WTC11 (cell line): ENCODE measurements at regions not wholly inside any gene's neighbourhood (a gene's known extent, or its start where the extent isn't known, plus 50 kb on each side); places are given as distances from the start of the nearest gene placed in this dataset.

ENCODE experiments used
- ATAC-seq: fragments of 200-7000 bp; cut with Tn5 transposase; 2 replicates; pipeline ENCODE4 v1.10.0; 2021; ENCODE audit warnings: mild to moderate bottlenecking, moderate library complexity
- CTCF ChIA-PET: fragments of 300-600 bp; sonication (Branson Sonifier 250); formaldehyde crosslinking; loops from one replicate; lab custom pipeline; 2021; ENCODE audit warnings: antibody characterized with exemption; lab: Charles Lee
- POLR2A ChIA-PET: fragments of 350-600 bp; sonication (Branson Sonifier 250); formaldehyde crosslinking; loops from one replicate; lab custom pipeline; 2021; ENCODE audit warnings: antibody characterized with exemption; lab: Charles Lee
- DNase-seq: peaks from one replicate; pipeline ENCODE4 v3.0.0; 2021; ENCODE audit warnings: low spot score
- H3K27ac Mint-ChIP-seq: 2 replicates; pipeline ENCODE4 v1.8.0; 2021; ENCODE audit warnings: mixed read lengths
- H3K27me3 Mint-ChIP-seq: 2 replicates; pipeline ENCODE4 v1.8.0; 2021; ENCODE audit warnings: low read depth, mild to moderate bottlenecking, moderate library complexity, mixed read lengths
- H3K36me3 Mint-ChIP-seq: 2 replicates; pipeline ENCODE4 v1.8.0; 2021; ENCODE audit warnings: mixed read lengths
- H3K4me1 Mint-ChIP-seq: 2 replicates; pipeline ENCODE4 v1.8.0; 2022; ENCODE audit warnings: mixed read lengths
- H3K4me3 Mint-ChIP-seq: 2 replicates; pipeline ENCODE4 v1.8.0; 2021; ENCODE audit warnings: mild to moderate bottlenecking, moderate library complexity, mixed read lengths
- H3K9me3 Mint-ChIP-seq: 2 replicates; pipeline ENCODE4 v1.8.0; 2021; ENCODE audit warnings: mixed read lengths
- EMX1 ChIP-seq: fragments of 250-450 bp; sonication (Bioruptor Pico); IDR thresholded peaks from 2 replicates; pipeline ENCODE4 v1.8.0; 2021; ENCODE audit warnings: mild to moderate bottlenecking
- ESRRA ChIP-seq: sonication (generic); formaldehyde crosslinking; IDR thresholded peaks from 2 replicates; pipeline ENCODE4 v1.8.1; 2022; ENCODE audit warnings: mild to moderate bottlenecking, missing genetic modification reagents, borderline replicate concordance
- NFYB ChIP-seq: sonication (generic); formaldehyde crosslinking; conservative IDR thresholded peaks from 2 replicates; pipeline ENCODE4 v1.8.0; 2022; ENCODE audit warnings: low read depth, missing genetic modification reagents
- OVOL2 ChIP-seq: fragments of 250-450 bp; sonication (Bioruptor Pico); IDR thresholded peaks from 2 replicates; pipeline ENCODE4 v1.9.0; 2021; ENCODE audit warnings: mild to moderate bottlenecking, borderline replicate concordance
- RELA ChIP-seq: sonication (generic); formaldehyde crosslinking; IDR thresholded peaks from 2 replicates; pipeline ENCODE4 v1.8.1; 2022; ENCODE audit warnings: missing genetic modification reagents, mild to moderate bottlenecking, borderline replicate concordance
- SMAD4 ChIP-seq: sonication (generic); formaldehyde crosslinking; IDR thresholded peaks from 2 replicates; pipeline ENCODE4 v1.8.0; 2022; ENCODE audit warnings: mild to moderate bottlenecking, missing genetic modification reagents
- SOX15 ChIP-seq: fragments of 250-450 bp; sonication (Bioruptor Pico); IDR thresholded peaks from 2 replicates; pipeline ENCODE4 v1.9.0; 2021; ENCODE audit warnings: mild to moderate bottlenecking
- TCF7 ChIP-seq: sonication (generic); formaldehyde crosslinking; IDR thresholded peaks from 2 replicates; pipeline ENCODE4 v1.8.0; 2022; ENCODE audit warnings: mild to moderate bottlenecking, low read depth, missing genetic modification reagents, moderate library complexity
- TEAD4 ChIP-seq: sonication (generic); formaldehyde crosslinking; IDR thresholded peaks from 2 replicates; pipeline ENCODE4 v1.8.0; 2022; ENCODE audit warnings: mild to moderate bottlenecking, missing genetic modification reagents
- ZBTB21 ChIP-seq: sonication (generic); formaldehyde crosslinking; IDR thresholded peaks from 2 replicates; pipeline ENCODE4 v1.8.1; 2023; ENCODE audit warnings: mild to moderate bottlenecking, missing genetic modification reagents, borderline replicate concordance
- ZNF138 ChIP-seq: sonication (generic); formaldehyde crosslinking; conservative IDR thresholded peaks from 2 replicates; pipeline ENCODE4 v1.8.1; 2022; ENCODE audit warnings: mild to moderate bottlenecking, moderate library complexity, missing genetic modification reagents
- ZNF219 ChIP-seq: sonication (generic); formaldehyde crosslinking; IDR thresholded peaks from 2 replicates; pipeline ENCODE4 v1.8.0; 2023; ENCODE audit warnings: missing genetic modification reagents, mild to moderate bottlenecking, borderline replicate concordance
- ZNF317 ChIP-seq: sonication (generic); formaldehyde crosslinking; IDR thresholded peaks from 2 replicates; pipeline ENCODE4 v1.8.1; 2023; ENCODE audit warnings: low read depth, mild to moderate bottlenecking, moderate library complexity, missing genetic modification reagents, borderline replicate concordance
- ZNF396 ChIP-seq: fragments of 250-450 bp; sonication (Bioruptor Pico); IDR thresholded peaks from 2 replicates; pipeline ENCODE4 v1.8.0; 2021; ENCODE audit warnings: mild to moderate bottlenecking, moderate library complexity, borderline replicate concordance
- TF ChIP-seq, protein P1 (sequence below): fragments of 250-450 bp; sonication (Bioruptor Pico); IDR thresholded peaks from 2 replicates; pipeline ENCODE4 v1.9.0; 2021; ENCODE audit warnings: mild to moderate bottlenecking
- TF ChIP-seq, protein P2 (sequence below): sonication (generic); formaldehyde crosslinking; IDR thresholded peaks from 2 replicates; pipeline ENCODE4 v1.8.0; 2022; ENCODE audit warnings: mild to moderate bottlenecking, missing genetic modification reagents
- TF ChIP-seq, protein P3 (sequence below): fragments of 200-600 bp; IDR thresholded peaks from 2 replicates; pipeline ENCODE4 v1.8.0; 2022; ENCODE audit warnings: antibody characterized with exemption
- TF ChIP-seq, protein P4 (sequence below): sonication (generic); formaldehyde crosslinking; IDR thresholded peaks from 2 replicates; pipeline ENCODE4 v1.8.1; 2022; ENCODE audit warnings: missing genetic modification reagents, borderline replicate concordance
- TF ChIP-seq, protein P5 (sequence below): sonication (generic); formaldehyde crosslinking; IDR thresholded peaks from 2 replicates; pipeline ENCODE4 v1.8.0; 2023; ENCODE audit warnings: missing genetic modification reagents, mild to moderate bottlenecking, borderline replicate concordance
- TF ChIP-seq, protein P6 (sequence below): fragments of 250-450 bp; sonication (Bioruptor Pico); IDR thresholded peaks from 2 replicates; pipeline ENCODE4 v1.8.0; 2021; ENCODE audit warnings: mild to moderate bottlenecking
- TF ChIP-seq, protein P7 (sequence below): sonication (generic); formaldehyde crosslinking; IDR thresholded peaks from 2 replicates; pipeline ENCODE4 v1.8.0; 2022; ENCODE audit warnings: mild to moderate bottlenecking, missing genetic modification reagents
- TF ChIP-seq, protein P8 (sequence below): fragments of 250-450 bp; sonication (Bioruptor Pico); IDR thresholded peaks from 2 replicates; pipeline ENCODE4 v1.9.0; 2021; ENCODE audit warnings: mild to moderate bottlenecking

DNA sequence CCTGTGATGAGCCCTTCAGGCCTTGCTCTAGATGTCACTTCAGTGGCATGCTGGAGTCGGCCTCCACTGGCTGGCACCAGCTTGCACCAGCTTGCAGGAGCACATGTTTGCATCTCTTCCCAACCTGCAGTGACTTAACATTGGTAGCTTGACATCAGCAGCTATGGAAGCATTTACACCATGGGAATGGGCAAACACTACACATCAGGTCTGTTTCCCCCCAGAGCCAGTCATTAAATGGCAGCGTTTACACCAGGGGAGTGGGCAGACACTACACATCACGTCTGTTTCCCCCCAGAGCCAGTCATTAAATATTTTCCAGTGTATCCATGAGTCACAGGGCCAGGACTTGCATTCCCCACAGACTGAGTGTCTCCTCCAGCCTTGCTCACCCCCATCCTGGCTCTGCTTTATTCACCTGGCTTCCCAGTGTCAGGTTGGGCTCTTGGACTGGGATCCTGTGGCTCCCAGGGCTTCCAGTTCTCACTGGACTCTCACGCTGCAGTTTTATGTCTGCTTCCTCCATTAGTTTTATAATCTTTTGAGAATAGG lies 51.6 kb upstream of the VRK1 start (continued):
- TF ChIP-seq ZNF317 (CRISPR knock-in tag) (no peak), TEAD4 (CRISPR knock-in tag) (no peak), ZNF138 (no peak), EMX1 (CRISPR knock-in tag) (no peak), NFYB (CRISPR knock-in tag) (no peak)
- TF ChIP-seq, protein P1, sequence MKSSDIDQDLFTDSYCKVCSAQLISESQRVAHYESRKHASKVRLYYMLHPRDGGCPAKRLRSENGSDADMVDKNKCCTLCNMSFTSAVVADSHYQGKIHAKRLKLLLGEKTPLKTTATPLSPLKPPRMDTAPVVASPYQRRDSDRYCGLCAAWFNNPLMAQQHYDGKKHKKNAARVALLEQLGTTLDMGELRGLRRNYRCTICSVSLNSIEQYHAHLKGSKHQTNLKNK (CRISPR knock-in tag): no peak
- TF ChIP-seq, protein P2, sequence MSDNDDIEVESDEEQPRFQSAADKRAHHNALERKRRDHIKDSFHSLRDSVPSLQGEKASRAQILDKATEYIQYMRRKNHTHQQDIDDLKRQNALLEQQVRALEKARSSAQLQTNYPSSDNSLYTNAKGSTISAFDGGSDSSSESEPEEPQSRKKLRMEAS (CRISPR knock-in tag): no peak
- TF ChIP-seq, protein P3, sequence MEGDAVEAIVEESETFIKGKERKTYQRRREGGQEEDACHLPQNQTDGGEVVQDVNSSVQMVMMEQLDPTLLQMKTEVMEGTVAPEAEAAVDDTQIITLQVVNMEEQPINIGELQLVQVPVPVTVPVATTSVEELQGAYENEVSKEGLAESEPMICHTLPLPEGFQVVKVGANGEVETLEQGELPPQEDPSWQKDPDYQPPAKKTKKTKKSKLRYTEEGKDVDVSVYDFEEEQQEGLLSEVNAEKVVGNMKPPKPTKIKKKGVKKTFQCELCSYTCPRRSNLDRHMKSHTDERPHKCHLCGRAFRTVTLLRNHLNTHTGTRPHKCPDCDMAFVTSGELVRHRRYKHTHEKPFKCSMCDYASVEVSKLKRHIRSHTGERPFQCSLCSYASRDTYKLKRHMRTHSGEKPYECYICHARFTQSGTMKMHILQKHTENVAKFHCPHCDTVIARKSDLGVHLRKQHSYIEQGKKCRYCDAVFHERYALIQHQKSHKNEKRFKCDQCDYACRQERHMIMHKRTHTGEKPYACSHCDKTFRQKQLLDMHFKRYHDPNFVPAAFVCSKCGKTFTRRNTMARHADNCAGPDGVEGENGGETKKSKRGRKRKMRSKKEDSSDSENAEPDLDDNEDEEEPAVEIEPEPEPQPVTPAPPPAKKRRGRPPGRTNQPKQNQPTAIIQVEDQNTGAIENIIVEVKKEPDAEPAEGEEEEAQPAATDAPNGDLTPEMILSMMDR: no peak
- TF ChIP-seq, all 79 proteins: peak for 0

DNA sequence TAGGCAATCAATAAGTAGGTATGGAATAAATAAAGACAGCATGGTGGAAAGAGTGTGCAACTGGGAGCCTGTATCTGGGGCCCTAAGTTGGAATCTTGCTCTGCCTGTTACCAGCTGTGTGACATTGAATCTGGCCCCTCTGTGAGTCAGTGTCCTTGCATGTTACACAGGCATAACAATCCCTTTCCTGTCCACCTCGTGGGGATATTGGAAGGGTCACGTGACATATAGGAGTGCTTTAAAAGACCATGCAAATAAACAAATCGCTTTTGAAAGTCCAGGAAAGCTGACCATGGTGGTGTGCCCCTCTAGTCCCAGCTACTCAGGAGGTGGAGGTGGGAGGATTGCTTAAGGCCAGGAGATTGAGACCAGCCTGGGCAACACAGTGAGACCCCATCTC lies 51.1 kb upstream of the VRK1 start:
- H3K36me3 Mint-ChIP-seq: no peaks in the 10 kb centered on the region
- peaks cover 5% of the 10 kb centered on the region; the same call in 1 of the 2 replicates for H3K4me1 Mint-ChIP-seq
- H3K4me3 Mint-ChIP-seq: no peak overlapping the region
- POLR2A ChIA-PET: no interaction called here
- DNase-seq: no peak
- peaks cover 6% of the 10 kb centered on the region for H3K27me3 Mint-ChIP-seq
- CTCF ChIA-PET: no interaction called here
- H3K9me3 Mint-ChIP-seq: no peaks in the 10 kb centered on the region
- H3K27ac Mint-ChIP-seq: no peak overlapping the region
- no peak for ATAC-seq
- TF ChIP-seq, protein P4, sequence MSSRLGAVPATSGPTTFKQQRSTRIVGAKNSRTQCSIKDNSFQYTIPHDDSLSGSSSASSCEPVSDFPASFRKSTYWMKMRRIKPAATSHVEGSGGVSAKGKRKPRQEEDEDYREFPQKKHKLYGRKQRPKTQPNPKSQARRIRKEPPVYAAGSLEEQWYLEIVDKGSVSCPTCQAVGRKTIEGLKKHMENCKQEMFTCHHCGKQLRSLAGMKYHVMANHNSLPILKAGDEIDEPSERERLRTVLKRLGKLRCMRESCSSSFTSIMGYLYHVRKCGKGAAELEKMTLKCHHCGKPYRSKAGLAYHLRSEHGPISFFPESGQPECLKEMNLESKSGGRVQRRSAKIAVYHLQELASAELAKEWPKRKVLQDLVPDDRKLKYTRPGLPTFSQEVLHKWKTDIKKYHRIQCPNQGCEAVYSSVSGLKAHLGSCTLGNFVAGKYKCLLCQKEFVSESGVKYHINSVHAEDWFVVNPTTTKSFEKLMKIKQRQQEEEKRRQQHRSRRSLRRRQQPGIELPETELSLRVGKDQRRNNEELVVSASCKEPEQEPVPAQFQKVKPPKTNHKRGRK (CRISPR knock-in tag): no peak
- no peak for TF ChIP-seq SMAD4 (CRISPR knock-in tag)
- no peak for TF ChIP-seq OVOL2 (CRISPR knock-in tag)
- TF ChIP-seq ZBTB21: no peak
- no peak for TF ChIP-seq RELA (CRISPR knock-in tag)
- TF ChIP-seq ESRRA: no peak
- no peak for TF ChIP-seq ZNF138
- no peak for TF ChIP-seq ZNF396 (CRISPR knock-in tag)
- TF ChIP-seq, protein P5, sequence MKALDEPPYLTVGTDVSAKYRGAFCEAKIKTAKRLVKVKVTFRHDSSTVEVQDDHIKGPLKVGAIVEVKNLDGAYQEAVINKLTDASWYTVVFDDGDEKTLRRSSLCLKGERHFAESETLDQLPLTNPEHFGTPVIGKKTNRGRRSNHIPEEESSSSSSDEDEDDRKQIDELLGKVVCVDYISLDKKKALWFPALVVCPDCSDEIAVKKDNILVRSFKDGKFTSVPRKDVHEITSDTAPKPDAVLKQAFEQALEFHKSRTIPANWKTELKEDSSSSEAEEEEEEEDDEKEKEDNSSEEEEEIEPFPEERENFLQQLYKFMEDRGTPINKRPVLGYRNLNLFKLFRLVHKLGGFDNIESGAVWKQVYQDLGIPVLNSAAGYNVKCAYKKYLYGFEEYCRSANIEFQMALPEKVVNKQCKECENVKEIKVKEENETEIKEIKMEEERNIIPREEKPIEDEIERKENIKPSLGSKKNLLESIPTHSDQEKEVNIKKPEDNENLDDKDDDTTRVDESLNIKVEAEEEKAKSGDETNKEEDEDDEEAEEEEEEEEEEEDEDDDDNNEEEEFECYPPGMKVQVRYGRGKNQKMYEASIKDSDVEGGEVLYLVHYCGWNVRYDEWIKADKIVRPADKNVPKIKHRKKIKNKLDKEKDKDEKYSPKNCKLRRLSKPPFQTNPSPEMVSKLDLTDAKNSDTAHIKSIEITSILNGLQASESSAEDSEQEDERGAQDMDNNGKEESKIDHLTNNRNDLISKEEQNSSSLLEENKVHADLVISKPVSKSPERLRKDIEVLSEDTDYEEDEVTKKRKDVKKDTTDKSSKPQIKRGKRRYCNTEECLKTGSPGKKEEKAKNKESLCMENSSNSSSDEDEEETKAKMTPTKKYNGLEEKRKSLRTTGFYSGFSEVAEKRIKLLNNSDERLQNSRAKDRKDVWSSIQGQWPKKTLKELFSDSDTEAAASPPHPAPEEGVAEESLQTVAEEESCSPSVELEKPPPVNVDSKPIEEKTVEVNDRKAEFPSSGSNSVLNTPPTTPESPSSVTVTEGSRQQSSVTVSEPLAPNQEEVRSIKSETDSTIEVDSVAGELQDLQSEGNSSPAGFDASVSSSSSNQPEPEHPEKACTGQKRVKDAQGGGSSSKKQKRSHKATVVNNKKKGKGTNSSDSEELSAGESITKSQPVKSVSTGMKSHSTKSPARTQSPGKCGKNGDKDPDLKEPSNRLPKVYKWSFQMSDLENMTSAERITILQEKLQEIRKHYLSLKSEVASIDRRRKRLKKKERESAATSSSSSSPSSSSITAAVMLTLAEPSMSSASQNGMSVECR (CRISPR knock-in tag): no peak
- TF ChIP-seq, protein P6, sequence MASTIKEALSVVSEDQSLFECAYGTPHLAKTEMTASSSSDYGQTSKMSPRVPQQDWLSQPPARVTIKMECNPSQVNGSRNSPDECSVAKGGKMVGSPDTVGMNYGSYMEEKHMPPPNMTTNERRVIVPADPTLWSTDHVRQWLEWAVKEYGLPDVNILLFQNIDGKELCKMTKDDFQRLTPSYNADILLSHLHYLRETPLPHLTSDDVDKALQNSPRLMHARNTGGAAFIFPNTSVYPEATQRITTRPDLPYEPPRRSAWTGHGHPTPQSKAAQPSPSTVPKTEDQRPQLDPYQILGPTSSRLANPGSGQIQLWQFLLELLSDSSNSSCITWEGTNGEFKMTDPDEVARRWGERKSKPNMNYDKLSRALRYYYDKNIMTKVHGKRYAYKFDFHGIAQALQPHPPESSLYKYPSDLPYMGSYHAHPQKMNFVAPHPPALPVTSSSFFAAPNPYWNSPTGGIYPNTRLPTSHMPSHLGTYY (CRISPR knock-in tag): no peak
- TF ChIP-seq TCF7: no peak
- TF ChIP-seq TEAD4 (CRISPR knock-in tag): no peak
- TF ChIP-seq, protein P7, sequence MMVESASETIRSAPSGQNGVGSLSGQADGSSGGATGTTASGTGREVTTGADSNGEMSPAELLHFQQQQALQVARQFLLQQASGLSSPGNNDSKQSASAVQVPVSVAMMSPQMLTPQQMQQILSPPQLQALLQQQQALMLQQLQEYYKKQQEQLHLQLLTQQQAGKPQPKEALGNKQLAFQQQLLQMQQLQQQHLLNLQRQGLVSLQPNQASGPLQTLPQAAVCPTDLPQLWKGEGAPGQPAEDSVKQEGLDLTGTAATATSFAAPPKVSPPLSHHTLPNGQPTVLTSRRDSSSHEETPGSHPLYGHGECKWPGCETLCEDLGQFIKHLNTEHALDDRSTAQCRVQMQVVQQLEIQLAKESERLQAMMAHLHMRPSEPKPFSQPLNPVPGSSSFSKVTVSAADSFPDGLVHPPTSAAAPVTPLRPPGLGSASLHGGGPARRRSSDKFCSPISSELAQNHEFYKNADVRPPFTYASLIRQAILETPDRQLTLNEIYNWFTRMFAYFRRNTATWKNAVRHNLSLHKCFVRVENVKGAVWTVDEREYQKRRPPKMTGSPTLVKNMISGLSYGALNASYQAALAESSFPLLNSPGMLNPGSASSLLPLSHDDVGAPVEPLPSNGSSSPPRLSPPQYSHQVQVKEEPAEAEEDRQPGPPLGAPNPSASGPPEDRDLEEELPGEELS (CRISPR knock-in tag): no peak
- TF ChIP-seq ZNF219 (CRISPR knock-in tag): no peak
- TF ChIP-seq, protein P8, sequence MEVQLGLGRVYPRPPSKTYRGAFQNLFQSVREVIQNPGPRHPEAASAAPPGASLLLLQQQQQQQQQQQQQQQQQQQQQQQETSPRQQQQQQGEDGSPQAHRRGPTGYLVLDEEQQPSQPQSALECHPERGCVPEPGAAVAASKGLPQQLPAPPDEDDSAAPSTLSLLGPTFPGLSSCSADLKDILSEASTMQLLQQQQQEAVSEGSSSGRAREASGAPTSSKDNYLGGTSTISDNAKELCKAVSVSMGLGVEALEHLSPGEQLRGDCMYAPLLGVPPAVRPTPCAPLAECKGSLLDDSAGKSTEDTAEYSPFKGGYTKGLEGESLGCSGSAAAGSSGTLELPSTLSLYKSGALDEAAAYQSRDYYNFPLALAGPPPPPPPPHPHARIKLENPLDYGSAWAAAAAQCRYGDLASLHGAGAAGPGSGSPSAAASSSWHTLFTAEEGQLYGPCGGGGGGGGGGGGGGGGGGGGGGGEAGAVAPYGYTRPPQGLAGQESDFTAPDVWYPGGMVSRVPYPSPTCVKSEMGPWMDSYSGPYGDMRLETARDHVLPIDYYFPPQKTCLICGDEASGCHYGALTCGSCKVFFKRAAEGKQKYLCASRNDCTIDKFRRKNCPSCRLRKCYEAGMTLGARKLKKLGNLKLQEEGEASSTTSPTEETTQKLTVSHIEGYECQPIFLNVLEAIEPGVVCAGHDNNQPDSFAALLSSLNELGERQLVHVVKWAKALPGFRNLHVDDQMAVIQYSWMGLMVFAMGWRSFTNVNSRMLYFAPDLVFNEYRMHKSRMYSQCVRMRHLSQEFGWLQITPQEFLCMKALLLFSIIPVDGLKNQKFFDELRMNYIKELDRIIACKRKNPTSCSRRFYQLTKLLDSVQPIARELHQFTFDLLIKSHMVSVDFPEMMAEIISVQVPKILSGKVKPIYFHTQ: no peak
- no peak for TF ChIP-seq SOX15 (CRISPR knock-in tag)
